ENCODE measurements at regions not wholly inside any gene's neighbourhood (a gene's known extent, or its start where the extent isn't known, plus 50 kb on each side); places are given as distances from the start of the nearest gene placed in this dataset.

- POLR2A ChIA-PET: no interaction called here
- no peaks in the 10 kb centered on the region for H3K4me1 Mint-ChIP-seq (ENCODE audit: low read depth)
- intact Hi-C loops (cut with DNase I, micrococcal nuclease): no loop called here
- H3K36me3 Mint-ChIP-seq (ENCODE audit: low read depth): no peaks in the 10 kb centered on the region
- H3K9me3 Mint-ChIP-seq: no peaks in the 10 kb centered on the region
- Histone ChIP-seq H3K27me3 (ENCODE audit: control insufficient read depth in 1 of 2, insufficient read depth in 2 of 2, low read length in 2 of 2) (no peaks in the 10 kb centered on the region), H3K27ac (ENCODE audit: low read depth in 1 of 2, low read length in 2 of 2) (no peak overlapping the region), H3K4me3 (ENCODE audit: low read length) (no peak overlapping the region), H3K36me3 (ENCODE audit: insufficient read depth, low read length) (no peaks in the 10 kb centered on the region), H3K9me3 (ENCODE audit: control insufficient read depth in 1 of 2, insufficient read depth in 1 of 2, low read length in 2 of 2) (no peaks in the 10 kb centered on the region), H3K4me1 (ENCODE audit: insufficient read depth, low read length) (no peaks in the 10 kb centered on the region)
- no peak overlapping the region for H3K4me3 Mint-ChIP-seq
- ATAC-seq (ENCODE audit: poor library complexity) (no peak), DNase-seq (no peak)
- no peaks in the 10 kb centered on the region for H3K27me3 Mint-ChIP-seq
- no peak for TF ChIP-seq CTCF (IDR thresholded peaks at IDR 0.05)
- no peak overlapping the region for H3K27ac Mint-ChIP-seq
- CTCF ChIA-PET: no interaction called here
These were observed 192.9 kb downstream of the HAUS1 start for GRCh38 chr18:46297124-46297523.

GRCh38 chr18:46297621-46298020 lies 193.4 kb downstream of the HAUS1 start:
- ATAC-seq (ENCODE audit: poor library complexity) (no peak), DNase-seq (no peak)
- Histone ChIP-seq H3K27ac (ENCODE audit: low read depth in 1 of 2, low read length in 2 of 2) (no peak overlapping the region), H3K4me3 (ENCODE audit: low read length) (no peak overlapping the region), H3K4me1 (ENCODE audit: insufficient read depth, low read length) (no peaks in the 10 kb centered on the region), H3K36me3 (ENCODE audit: insufficient read depth, low read length) (no peaks in the 10 kb centered on the region), H3K27me3 (ENCODE audit: control insufficient read depth in 1 of 2, insufficient read depth in 2 of 2, low read length in 2 of 2) (no peaks in the 10 kb centered on the region), H3K9me3 (ENCODE audit: control insufficient read depth in 1 of 2, insufficient read depth in 1 of 2, low read length in 2 of 2) (no peaks in the 10 kb centered on the region)
- no peaks in the 10 kb centered on the region for H3K36me3 Mint-ChIP-seq (ENCODE audit: low read depth)
- CTCF ChIA-PET: no interaction called here
- H3K4me1 Mint-ChIP-seq (ENCODE audit: low read depth): no peaks in the 10 kb centered on the region
- no peaks in the 10 kb centered on the region for H3K27me3 Mint-ChIP-seq
- H3K9me3 Mint-ChIP-seq: no peaks in the 10 kb centered on the region
- POLR2A ChIA-PET: no interaction called here
- no peak overlapping the region for H3K4me3 Mint-ChIP-seq
- TF ChIP-seq CTCF (IDR thresholded peaks at IDR 0.05): no peak
- intact Hi-C loops (cut with DNase I, micrococcal nuclease): no loop called here
- H3K27ac Mint-ChIP-seq: no peak overlapping the region

- H3K9me3 Mint-ChIP-seq: no peaks in the 10 kb centered on the region
- H3K4me1 Mint-ChIP-seq (ENCODE audit: low read depth): no peaks in the 10 kb centered on the region
- H3K9me3 ChIP-seq (ENCODE audit: control insufficient read depth in 1 of 2, insufficient read depth in 1 of 2, low read length in 2 of 2): peaks cover 0 to under 1% of the 10 kb centered on the region in 2 experiments
- ChIA-PET CTCF (no interaction called here), POLR2A (no interaction called here)
- no peaks in the 10 kb centered on the region for H3K36me3 ChIP-seq (ENCODE audit: insufficient read depth, low read length)
- H3K27me3 ChIP-seq (ENCODE audit: control insufficient read depth in 1 of 2, insufficient read depth in 2 of 2, low read length in 2 of 2): peaks cover 0 to under 1% of the 10 kb centered on the region in 2 experiments
- TF ChIP-seq CTCF (IDR thresholded peaks at IDR 0.05): no peak
- H3K4me3 ChIP-seq (ENCODE audit: low read length): no peak overlapping the region
- H3K36me3 Mint-ChIP-seq (ENCODE audit: low read depth): no peaks in the 10 kb centered on the region
- H3K27me3 Mint-ChIP-seq: no peaks in the 10 kb centered on the region
- no peak for DNase-seq
- no peak overlapping the region for H3K27ac Mint-ChIP-seq
- ATAC-seq (ENCODE audit: poor library complexity): no peak
- H3K4me1 ChIP-seq (ENCODE audit: insufficient read depth, low read length): no peaks in the 10 kb centered on the region
- intact Hi-C loops (cut with DNase I, micrococcal nuclease): no loop called here
- H3K27ac ChIP-seq (ENCODE audit: low read depth in 1 of 2, low read length in 2 of 2): no peak overlapping the region
- H3K4me3 Mint-ChIP-seq: no peak overlapping the region
These were observed 194.3 kb downstream of the HAUS1 start for GRCh38 chr18:46298511-46298910.

All from CD4-positive, alpha-beta T cell (primary cell).